Endothelial cell (in vitro differentiated cells): ENCODE measurements at regions not wholly inside any gene's neighbourhood (a gene's known extent, or its start where the extent isn't known, plus 50 kb on each side); places are given as distances from the start of the nearest gene placed in this dataset.
"Not testable (repeated sequence)": the region's sequence is repeated elsewhere in the genome, so short reads cannot be mapped to it uniquely, and the experiment has no call there.

Experiments used
- DNase-seq: peaks from one replicate; pipeline ENCODE4 v3.0.0; 2021; ENCODE audit warnings: low spot score
- H3K27ac Mint-ChIP-seq: one replicate; pipeline ENCODE4 v1.8.0; 2021; ENCODE audit warnings: mixed read lengths, inconsistent platforms; ENCODE audit not compliant: unreplicated experiment
- H3K27me3 Mint-ChIP-seq: one replicate; pipeline ENCODE4 v1.8.0; 2021; ENCODE audit warnings: mild to moderate bottlenecking, moderate library complexity, mixed read lengths, inconsistent platforms; ENCODE audit not compliant: unreplicated experiment
- H3K36me3 Mint-ChIP-seq: one replicate; pipeline ENCODE4 v1.8.0; 2021; ENCODE audit warnings: mild to moderate bottlenecking, low read depth, mixed read lengths, inconsistent platforms; ENCODE audit not compliant: unreplicated experiment
- H3K4me1 Mint-ChIP-seq: one replicate; pipeline ENCODE4 v1.8.0; 2021; ENCODE audit warnings: mild to moderate bottlenecking, mixed read lengths, inconsistent platforms; ENCODE audit not compliant: unreplicated experiment
- H3K4me3 Mint-ChIP-seq: one replicate; pipeline ENCODE4 v1.8.0; 2021; ENCODE audit warnings: mild to moderate bottlenecking, mixed read lengths, inconsistent platforms; ENCODE audit not compliant: unreplicated experiment
- H3K9me3 Mint-ChIP-seq: one replicate; pipeline ENCODE4 v1.8.0; 2021; ENCODE audit warnings: mixed read lengths, inconsistent platforms; ENCODE audit not compliant: unreplicated experiment
- TF ChIP-seq, protein P1 (sequence below): fragments of 200-600 bp; sonication (generic); IDR thresholded peaks from one replicate; pipeline ENCODE4 v1.5.0; 2021; ENCODE audit warnings: antibody characterized with exemption; ENCODE audit not compliant: unreplicated experiment

DNA sequence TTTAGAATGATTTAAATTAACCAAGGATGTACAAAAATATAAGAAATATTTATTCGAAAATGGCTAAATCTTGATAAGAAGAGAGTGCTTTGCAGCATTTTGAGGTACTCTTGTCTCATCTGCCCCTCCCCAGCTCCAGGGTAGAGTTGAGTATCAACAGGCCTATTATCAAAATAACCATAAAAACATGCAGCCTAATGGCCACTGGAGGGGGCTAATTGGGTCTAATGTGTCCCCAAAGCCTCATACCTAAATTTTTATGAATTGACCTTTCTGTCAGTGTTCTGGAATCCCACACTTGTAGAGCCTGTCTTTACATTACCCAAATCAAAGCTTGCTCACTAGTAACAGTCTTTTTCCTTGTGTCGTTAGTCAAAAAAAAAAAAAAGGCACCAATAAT, 544.9 kb upstream of the CPXCR1 start:
- Mint-ChIP-seq H3K4me3 (no peak overlapping the region), H3K27me3 (no peaks in the 10 kb centered on the region), H3K36me3 (no peaks in the 10 kb centered on the region), H3K4me1 (no peaks in the 10 kb centered on the region), H3K9me3 (no peaks in the 10 kb centered on the region), H3K27ac (no peak overlapping the region)
- TF ChIP-seq, protein P1, sequence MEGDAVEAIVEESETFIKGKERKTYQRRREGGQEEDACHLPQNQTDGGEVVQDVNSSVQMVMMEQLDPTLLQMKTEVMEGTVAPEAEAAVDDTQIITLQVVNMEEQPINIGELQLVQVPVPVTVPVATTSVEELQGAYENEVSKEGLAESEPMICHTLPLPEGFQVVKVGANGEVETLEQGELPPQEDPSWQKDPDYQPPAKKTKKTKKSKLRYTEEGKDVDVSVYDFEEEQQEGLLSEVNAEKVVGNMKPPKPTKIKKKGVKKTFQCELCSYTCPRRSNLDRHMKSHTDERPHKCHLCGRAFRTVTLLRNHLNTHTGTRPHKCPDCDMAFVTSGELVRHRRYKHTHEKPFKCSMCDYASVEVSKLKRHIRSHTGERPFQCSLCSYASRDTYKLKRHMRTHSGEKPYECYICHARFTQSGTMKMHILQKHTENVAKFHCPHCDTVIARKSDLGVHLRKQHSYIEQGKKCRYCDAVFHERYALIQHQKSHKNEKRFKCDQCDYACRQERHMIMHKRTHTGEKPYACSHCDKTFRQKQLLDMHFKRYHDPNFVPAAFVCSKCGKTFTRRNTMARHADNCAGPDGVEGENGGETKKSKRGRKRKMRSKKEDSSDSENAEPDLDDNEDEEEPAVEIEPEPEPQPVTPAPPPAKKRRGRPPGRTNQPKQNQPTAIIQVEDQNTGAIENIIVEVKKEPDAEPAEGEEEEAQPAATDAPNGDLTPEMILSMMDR: no peak
- no peak for DNase-seq

DNA sequence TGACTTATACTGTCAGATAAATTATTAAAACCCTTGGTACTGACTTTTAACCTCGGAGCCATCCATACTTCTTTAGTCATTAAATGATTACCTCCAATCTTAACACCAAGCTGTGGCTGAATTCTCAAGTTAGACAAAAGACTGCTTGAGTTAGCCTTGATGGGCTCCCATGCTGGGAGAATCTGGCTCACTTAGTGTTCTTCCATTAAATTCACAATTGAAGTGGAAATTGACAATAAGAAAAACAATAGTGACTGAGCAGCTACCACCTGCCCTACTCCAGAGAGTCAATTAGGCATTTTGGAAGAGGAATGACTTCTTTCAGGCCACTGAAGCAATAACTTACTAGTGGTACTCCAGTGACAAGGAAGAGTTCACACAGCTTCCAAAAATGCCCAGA, 503.0 kb upstream of the CPXCR1 start:
- Mint-ChIP-seq H3K36me3 (no peaks in the 10 kb centered on the region), H3K4me1 (no peaks in the 10 kb centered on the region), H3K9me3 (no peaks in the 10 kb centered on the region), H3K27ac (no peak overlapping the region), H3K4me3 (no peak overlapping the region), H3K27me3 (no peaks in the 10 kb centered on the region)
- no peak for DNase-seq
- TF ChIP-seq, protein P1: no peak

DNA sequence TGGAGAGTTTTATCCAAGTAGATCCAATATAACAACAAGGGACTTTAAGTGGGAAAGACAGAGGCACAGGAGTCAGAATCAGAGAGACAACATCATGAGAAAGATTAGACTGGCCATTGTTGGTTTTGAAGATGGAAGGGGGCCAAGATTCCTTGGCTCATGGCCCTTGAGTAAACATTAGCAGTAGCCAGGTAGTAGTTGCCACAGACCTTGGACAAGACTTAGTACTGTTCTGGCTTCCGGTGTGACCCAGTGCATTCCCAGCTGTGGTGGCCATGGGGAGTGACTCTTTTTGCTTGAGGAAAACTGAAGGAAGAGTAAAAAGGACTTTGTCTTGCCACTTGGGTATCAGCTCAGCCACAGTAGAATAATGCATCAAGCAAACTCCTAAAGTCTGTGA, 462.2 kb upstream of the CPXCR1 start:
- TF ChIP-seq, protein P1: no peak

DNA sequence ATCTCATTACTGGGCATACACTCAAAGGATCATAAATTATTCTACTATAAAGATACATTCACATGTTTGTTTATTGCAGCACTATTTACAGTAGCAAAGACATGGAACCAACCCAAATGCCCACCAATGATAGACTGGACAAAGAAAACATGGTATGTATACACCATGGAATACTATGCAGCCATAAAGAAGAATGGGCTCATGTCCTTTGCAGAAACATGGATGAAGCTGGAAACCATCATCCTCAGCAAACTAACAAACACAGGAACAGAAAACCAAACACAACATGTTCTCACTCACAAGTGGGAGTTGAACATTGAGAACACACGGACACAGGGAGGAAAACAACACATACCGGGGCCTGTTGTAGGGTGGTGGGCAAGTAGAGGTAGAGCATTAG, 433.1 kb upstream of the CPXCR1 start:
- not testable (repeated sequence) for H3K4me3 Mint-ChIP-seq, H3K4me1 Mint-ChIP-seq, H3K27me3 Mint-ChIP-seq, H3K36me3 Mint-ChIP-seq, DNase-seq, H3K27ac Mint-ChIP-seq, H3K9me3 Mint-ChIP-seq

More for the DNA sequence above, 462.2 kb upstream of the CPXCR1 start:
- H3K4me1 Mint-ChIP-seq: no peaks in the 10 kb centered on the region
- no peaks in the 10 kb centered on the region for H3K36me3 Mint-ChIP-seq
- H3K9me3 Mint-ChIP-seq: no peaks in the 10 kb centered on the region
- H3K27me3 Mint-ChIP-seq: no peaks in the 10 kb centered on the region
- no peak overlapping the region for H3K27ac Mint-ChIP-seq
- DNase-seq: no peak
- no peak overlapping the region for H3K4me3 Mint-ChIP-seq

DNA sequence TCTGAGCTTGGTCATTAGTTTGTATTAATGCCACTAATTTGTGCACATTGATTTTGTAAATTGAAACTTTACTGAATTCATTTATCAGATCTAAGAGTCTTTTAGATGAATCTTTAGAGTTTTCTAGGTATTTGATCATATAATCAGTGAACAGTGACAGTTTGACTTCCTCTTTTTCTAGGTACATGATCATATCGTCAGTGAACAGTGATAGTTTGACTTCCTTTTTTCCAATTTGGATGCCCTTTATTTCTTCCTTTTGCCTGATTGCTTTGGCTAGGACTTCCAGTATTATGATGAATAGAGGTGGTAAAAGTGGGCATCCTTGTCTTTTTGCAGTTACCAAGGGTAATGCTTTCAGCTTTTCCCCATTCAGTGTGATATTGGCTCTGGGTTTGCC, 421.4 kb upstream of the CPXCR1 start:
- H3K9me3 Mint-ChIP-seq: no peaks in the 10 kb centered on the region
- no peaks in the 10 kb centered on the region for H3K36me3 Mint-ChIP-seq
- no peaks in the 10 kb centered on the region for H3K4me1 Mint-ChIP-seq
- no peak for DNase-seq
- no peak overlapping the region for H3K4me3 Mint-ChIP-seq
- TF ChIP-seq, protein P1: no peak
- H3K27ac Mint-ChIP-seq: no peak overlapping the region
- H3K27me3 Mint-ChIP-seq: no peaks in the 10 kb centered on the region

DNA sequence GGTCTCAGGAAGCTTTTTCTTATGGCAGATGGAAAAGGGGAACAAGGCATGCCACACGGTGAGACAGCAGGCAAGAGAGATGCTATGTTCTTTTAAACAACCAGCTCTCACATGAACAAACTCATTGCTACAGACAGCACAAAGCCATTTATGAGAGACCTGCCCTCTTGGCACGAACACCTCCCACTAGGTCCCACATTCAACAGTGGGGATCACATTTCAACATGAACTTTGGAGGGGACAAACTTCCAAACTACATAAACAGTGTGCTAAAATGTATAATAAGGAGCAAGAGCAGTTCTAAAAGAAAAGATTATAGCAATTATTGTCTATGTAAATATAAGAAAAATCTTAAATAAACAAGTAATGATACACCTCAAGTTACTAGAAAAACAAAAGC, 391.8 kb upstream of the CPXCR1 start:
- Mint-ChIP-seq H3K4me1 (no peaks in the 10 kb centered on the region), H3K9me3 (no peaks in the 10 kb centered on the region), H3K36me3 (no peaks in the 10 kb centered on the region), H3K27ac (no peak overlapping the region), H3K27me3 (no peaks in the 10 kb centered on the region), H3K4me3 (no peak overlapping the region)
- no peak for DNase-seq
- TF ChIP-seq, protein P1: no peak
